Putamen (tissue), 1 donor: ENCODE measurements at regions not wholly inside any gene's neighbourhood (a gene's known extent, or its start where the extent isn't known, plus 50 kb on each side); places are given as distances from the start of the nearest gene placed in this dataset.

Experiments
- DNase-seq: peaks from one replicate; pipeline ENCODE4 v3.0.0-alpha.2; 2016; ENCODE audit warnings: low spot score

DNA sequence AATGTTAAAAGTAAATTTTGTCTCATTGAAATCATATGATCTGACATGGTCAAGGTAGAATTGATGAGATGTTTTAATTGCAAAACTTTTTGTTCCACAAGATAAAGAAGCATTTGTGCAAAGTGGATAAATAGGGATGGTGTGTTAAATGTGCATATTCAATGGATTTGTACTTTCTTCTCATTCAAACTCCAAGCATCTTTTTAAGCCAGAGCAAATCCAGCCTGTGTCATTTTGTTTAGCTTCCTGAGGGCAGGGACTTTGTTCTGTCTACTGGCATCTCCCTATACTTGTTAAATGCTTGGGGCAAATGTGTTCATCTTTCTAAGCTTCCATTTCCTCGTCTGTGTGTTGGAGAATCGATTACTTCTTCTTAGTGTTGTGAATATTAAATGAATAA is 200.3 kb downstream of the SLIT2 start:
- no peak for DNase-seq

DNA sequence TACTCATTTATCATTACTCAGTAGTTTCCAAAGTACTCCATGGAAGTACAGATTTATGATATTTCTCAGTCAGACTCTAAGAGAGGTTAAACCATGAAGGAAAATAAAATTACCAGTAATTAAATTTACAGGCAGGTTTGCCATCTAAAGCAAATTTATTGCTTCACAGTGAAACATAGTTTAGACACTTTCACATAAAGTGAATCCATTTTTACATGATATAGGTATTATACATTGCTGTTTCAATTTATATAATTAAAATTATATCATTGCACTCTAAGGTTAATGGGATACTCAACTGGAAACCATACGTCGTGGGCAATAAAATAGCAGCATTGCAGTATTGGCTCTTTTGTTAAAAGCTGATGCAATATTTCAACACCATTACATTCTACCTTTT is 202.8 kb downstream of the SLIT2 start:
- no peak for DNase-seq

DNA sequence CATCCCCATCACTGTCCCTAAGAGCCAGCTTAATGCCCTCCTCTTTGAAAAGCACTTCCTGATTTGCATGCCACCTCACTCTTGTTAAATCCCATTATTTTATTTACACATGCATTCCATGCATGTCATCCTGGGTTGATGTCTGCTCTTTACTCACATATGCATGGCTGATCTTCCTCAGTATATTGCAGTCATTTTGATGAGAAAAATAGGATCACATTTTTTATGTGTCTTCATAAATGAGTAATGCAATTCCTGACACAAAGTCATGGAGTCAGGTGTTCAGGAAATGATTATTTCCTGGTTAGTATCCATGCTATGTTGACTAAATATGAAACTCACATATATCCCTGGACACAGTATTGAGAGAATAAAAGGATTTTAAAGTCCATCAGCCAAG is 204.7 kb downstream of the SLIT2 start:
- no peak for DNase-seq

DNA sequence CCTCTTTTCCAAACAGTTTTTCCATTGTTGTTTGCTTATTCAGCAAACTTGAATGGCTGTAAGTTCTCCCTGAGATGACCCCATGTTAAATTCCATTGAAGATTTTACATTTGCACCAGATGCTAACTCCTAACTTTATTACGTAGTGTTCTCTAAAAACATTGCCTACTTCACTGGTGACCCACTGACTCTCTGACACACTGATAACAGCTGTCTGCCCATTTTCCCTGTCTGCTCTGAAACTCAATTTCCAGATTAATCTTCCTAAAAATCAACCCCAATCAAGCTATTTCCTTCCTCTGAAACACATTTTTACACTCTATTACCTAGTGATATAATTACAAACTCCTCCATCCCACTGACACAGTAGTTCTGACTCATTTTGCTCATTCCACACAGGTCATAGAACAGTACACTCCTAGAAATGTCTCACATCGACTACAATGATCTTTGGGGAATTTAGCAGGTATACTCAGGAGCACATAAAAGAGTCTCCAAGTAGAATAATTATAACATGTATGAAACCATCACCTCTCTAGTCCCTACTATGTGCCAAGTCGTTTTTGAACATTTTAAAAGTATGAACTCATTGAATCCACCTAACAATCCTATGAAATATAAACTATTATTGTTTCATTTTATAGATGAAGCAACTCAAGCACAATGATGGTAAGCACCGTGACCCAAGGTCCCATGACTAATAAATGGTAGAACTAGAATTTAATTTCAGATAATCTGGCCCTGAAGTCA is 210.9 kb downstream of the SLIT2 start:
- peak; percentile 51 for DNase-seq

DNA sequence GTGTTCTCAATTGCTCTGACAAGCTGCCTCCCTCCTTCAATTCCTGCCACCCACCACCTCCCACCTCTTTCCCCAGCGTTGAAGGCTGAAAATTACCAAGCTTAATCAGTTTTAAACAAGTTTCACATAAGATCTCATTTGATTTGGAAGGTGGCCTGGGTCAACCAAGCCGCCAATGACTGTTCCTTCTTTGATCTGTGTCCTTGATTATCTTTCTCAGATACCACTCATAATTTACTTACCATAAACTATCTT is 211.4 kb downstream of the SLIT2 start:
- DNase-seq, result peak; percentile 68

DNA sequence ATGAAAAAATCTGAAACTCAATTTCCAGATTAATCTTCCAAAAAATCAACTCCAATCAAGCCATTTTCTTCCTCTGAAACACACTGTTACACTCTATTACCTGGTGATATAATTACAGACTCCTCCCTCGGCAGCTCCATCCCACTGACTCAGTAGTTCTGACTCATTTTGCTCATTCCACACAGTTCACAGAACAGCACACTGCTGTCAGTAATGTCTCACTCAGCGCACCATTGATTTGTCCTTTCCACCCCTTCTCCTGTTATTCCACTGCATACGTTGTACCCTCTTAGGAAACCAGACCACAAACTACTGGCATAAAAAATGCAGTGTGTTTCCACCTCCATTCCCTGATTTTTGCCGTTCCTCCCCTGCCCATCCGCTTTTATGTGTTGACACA is 212.7 kb downstream of the SLIT2 start:
- DNase-seq, result peak; percentile 72

DNA sequence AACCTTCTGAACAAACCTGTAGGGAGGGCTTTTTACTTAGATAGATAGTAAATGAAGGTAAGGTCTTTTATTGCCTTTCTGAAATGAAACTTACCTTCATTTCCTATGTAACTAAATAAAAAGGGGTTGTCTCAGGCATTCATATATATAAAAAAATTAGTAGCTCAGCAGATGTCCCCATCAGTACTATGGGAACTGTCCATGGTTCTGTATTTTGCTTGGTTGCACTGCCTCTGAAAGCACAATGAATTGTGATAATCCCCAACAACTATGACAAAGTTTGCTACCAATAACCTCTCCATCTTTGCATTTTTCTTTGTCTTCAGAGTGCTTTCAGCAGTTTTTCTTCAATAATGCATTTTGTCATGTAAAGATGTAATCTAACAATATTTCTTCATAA is 222.4 kb downstream of the SLIT2 start:
- no peak for DNase-seq

DNA sequence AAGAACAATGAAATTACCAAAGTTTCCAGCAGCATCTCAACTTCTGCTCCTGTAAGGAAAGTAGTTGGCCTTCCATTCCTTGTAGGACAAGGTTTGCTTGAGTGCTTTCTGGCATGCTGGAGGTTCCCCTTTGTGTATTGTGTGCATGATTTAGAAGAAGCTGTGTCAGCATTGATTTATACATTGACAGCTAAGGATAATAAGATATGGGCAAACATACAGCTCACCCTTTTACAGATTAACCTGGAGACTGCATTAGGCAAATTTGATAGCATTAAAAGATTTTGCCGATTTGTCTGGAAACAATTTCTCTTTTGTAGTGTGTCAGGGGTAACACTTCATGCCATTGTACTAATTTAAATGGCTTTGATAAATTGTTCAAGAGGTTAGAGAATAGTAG is 221.8 kb upstream of the PACRGL start:
- no peak for DNase-seq

DNA sequence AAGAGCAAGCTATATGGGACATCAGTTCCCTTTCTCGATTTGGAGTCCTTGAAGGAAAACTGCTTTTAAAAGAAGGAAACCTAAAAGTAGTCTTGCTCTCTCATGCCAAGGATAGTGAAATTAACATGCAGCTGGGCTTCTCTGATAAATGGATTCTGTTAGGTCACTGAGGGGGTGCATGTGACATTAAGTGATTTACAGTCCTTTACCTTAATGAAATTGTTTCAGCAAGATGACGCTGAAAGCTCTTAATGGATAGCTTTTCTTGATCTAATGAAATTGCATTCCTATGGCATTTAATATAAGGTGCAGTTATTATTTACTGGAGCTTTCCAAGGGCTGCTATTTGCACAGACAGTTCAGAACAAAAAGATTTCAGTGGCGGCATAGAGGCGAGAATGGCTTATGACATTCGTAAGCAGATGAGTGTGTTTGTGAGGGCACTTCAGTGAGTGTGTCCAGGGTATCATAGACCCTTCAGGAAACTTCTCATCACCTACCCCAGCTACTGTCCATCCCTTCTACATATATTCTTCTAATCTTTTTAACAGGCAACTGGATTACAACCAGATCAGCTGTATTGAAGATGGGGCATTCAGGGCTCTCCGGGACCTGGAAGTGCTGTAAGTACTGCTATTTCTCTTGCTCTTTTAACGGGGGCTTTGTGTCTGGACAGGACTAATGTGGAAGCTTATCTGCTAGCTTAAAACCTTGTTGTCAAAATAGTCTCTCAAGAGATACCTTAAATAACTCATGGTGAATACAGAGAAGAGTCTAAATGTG is 219.9 kb upstream of the PACRGL start:
- no peak for DNase-seq

DNA sequence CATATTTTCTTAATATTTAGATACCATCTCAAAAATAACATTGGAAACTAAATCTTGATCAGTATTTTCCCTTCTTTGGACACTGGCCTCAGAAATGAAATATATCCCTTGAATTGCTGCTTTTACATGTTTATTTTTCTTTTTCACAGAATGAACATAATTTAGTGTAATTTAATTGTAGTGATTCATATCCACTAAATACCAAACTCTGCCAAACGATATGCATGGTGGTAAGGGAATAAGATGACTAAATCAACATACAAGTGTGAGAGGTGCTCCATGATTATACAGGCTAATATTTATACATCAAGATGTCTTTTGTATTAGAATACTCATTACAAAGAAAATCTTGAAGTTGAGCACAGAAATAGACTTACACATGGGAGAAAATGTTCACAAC is 216.8 kb upstream of the PACRGL start:
- DNase-seq, result no peak

DNA sequence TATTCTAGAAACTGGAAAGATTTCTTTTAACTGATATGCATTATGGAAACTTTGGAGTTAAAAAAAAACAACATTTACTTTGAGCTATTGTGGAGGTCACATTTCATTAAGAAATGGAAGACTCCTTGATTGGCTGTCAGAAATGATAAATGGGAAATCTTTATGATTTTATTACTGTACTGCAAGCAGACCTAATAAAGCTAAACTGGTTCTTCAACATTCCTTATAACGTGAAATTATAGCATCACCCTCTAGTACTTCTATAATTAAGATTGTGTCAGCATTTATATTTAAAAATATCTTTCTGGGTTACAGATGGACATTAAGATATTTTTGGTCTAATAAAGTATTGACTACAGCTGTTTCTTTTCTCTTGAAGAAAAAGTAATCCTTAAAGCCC is 213.8 kb upstream of the PACRGL start:
- no peak for DNase-seq

DNA sequence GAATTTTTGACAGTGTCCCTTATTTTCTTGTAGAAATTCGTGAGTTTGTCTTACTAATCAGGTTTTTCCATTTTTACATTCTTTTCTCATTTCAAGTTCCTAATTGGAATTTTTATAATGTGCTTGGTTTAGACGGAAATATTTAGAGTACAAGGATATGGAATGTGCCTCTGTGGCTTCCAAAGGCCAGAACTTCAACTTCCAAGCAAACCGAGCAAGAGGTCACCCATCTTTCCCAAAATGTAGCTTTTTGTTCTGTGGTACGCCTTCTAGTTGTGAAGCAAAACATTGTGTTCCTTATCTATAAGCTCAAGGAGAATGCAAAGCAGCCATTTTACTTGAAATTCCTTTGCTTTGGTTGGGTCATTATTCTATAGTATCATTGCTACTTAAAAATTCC is 212.8 kb upstream of the PACRGL start:
- no peak for DNase-seq

DNA sequence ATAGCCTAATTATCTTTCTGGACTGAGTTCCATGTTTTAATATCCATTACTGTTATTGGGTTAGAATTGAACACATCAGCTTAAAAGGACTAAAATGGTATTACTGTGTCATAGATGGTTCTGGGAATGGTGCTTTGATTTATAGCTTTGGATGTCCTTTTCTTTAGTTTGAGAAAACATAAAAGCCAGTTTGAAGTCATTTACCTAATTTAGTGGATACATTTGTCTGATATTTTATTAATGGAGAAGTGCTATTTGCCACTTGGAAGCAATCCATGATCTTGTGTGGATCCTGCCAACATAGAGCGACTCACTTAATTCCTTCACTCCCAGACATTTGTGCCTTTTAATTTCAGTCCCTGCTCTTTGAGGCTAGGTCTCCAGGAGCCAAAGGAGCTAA is 212.4 kb upstream of the PACRGL start:
- DNase-seq, result no peak

DNA sequence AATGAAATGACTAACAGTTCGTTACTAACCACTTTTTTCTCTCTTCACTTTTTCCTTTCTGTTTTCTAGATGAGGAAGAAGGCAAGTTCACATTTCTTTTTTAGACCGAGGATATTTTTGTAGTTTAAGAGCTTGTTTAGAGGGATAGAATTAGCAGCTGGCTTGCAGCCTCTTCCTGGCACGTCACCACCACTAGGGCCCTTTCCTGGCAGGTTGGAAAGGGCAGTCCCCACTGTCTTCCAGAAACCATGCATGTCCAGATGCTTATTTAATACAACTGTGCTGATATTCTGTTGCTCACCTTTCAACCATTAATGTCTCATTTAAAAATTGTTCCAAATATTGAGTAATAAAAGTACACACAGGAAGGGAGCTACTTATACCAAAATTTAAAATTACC is 209.5 kb upstream of the PACRGL start:
- no peak for DNase-seq

DNA sequence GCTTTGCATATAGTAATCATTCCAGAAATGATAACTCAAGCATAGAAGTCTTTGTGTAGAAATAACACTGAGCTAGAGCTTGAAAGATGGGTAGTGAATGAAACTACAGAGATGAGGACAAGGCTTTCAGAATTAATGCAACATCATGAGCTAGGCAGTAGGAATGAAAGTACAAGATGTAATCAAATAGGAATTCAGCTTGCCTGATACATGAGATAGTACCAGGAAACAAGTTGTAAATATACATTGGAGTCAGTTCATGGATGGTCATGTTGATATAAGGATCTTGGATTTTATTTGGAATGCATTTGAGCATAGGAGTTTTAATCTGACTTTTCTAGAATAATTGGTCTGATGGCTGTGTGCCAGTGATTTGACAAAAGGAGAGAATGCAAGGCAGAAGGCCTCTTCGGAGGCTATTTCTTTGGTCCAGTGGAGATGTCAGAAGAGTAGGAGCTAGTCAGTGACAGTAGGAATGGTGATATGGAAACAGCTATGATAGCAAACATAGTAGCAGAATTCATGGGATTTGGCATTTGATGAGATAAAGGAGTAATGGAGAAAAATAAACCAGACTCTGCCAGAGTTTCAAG is 206.4 kb upstream of the PACRGL start:
- DNase-seq, result no peak

DNA sequence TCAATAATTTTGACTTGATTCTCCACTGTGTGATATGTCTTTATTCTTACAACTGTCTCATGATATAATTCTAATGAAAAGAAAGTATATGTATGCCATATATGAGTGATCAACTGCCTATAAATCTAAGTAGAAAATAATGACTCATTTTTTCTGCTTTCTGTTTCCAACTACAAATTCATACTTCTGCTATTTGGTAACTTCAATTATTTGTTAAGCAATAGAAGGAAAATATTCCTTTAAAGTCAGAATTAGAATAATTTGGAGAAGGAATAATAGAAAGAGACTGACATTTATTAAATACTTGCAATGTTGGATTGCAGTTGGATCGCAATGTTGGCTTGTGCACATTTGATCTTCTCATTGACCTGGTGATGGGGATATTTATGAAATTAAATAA is 204.2 kb upstream of the PACRGL start:
- DNase-seq, result no peak

DNA sequence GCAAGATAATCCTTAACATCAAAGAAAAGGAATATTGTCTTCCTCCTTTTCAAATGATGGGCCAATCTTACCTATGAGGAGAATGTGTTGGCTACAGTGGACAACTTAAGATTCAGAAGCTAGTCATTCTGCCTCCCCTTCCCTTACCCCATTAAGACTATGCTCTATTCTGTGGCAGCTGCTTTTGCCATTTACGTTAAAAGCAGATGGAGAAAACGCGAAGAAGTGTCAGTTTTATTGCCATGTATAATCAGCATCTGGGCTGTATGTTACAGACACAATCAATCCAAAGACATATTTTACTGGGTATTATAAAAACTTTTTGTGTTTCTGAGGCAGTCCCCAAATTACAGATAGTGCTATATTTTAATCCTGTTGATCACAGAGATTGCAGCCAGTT is 196.1 kb upstream of the PACRGL start:
- DNase-seq, result no peak

DNA sequence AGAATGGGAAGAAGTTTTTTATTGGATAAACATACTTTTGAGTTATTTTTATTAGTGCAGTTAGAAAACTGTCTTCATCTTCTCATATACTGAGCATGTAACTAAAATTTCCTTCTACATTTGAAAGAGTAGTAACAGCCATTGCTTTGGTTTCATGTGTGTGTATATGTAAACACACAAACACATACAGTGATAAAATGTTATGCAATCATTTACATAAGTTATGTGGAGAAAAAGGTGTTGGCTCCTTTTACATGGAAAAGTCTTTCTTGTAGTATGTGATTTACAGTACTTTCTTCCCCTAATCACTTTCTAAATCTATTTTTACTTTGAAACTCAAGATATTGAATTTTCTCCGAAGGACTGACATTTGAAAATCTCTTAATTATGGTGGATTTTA is 194.3 kb upstream of the PACRGL start:
- DNase-seq, result no peak

DNA sequence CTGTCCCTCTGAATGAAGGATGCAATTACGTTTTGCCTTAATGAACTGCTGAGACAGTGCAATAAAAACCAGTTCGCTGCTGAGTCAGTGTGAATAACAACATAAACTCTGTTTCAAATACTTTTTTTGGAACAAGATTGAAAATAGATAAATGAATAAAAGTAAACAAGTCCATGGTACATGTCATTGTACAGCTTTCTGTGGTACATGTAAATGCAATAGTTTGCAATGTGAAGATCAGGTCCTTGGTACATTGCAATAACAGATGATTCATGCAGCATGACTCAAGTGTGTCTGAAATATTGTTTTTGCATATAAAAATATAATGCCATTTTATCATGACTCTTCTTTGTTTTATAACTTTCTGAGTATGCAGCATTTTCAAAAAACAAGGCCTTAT is 193.4 kb upstream of the PACRGL start:
- DNase-seq, result no peak

DNA sequence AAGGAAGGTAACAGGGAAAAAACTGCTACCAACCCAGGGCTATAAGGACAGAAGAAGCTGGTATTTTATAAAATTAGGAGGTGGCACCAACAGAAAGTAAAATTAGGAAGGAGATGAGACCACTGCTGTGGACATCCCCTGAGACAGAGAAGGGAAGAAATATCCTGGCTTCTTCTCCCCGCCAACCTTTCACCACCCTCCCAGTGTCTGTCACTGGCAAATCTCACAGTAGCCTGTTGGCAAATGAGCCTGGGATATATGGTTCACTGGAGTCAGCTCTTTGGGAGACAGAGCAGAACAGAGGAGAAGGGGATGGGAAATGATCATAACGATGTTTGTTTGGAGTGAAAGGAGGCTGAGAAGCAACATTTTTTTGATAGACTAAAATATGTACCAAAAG is 190.9 kb upstream of the PACRGL start:
- DNase-seq, result no peak

DNA sequence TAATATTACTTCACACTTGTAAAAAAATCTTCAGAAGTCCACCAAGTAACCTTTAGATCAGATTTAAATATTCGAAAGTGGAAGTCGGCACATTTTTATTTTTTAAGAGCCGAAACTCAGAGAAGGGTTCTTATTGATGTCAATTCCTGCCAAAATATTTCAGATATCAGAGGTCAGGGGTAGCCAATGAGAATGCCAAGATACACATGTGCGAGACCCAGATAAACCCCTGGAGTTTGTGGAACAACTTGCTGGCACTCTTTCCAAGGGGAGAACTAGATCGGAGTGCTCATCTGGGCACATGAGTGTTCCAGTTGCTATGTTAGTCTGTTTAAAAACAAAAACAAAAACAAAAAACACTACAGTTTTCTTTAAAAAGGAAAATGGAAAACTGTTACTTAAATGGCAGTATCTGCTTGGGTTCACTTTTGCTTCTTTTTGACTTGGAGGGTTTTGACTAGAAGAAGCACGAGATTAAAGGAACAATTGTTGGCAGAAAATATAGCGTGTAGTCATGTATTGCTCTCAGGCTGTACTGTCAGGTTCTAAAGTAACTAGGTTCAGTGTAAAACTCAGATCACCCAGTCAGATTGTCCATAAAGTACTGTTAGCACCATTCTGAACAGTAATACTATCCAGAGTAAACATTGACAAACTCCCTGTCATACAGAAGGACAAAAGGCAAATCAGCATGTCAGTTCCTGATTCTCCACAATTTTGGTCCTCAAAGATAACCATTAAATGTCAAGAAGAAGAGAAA is 188.0 kb upstream of the PACRGL start:
- DNase-seq, result no peak

DNA sequence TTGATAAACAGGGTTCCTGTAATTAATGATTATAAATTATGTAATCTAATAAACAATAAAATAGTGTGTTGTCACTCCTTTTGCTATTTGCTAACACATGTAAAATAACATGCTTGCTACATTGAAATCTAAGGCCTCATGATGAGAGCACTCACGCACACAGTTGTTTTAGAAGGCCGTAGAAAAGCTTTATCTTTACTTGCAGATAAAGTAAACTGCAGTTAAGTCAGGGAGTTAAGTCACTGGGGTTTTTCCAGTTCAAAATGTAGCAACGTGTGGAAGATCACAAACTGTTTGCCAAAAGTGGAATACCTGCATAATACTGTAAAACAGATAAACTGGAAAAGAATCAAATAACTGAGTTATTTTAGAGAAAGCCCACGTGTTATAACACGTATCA is 187.3 kb upstream of the PACRGL start:
- DNase-seq, result no peak

DNA sequence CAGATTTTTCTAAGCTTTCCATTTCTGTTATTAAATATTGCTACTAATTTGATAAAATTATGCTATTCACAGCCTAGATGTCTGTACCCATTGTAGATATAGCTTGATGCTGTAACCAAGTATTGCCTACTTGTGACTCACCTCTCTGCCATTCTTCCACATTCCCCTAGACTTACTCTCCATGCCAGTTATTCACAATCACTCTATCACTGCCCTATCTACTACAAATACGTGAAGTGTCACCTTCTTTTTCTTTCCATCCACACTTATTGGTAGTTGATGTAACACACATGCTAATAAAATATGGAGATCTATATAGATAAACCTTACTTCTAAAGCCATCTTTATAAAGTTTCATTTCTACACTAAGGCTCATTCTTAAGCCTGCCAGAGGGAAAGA is 179.4 kb upstream of the PACRGL start:
- DNase-seq, result no peak
